ENCODE measurements at regions not wholly inside any gene's neighbourhood (a gene's known extent, or its start where the extent isn't known, plus 50 kb on each side); places are given as distances from the start of the nearest gene placed in this dataset.
A peak's percentile ranks its signal among the peaks of the same experiment; 100 is the strongest.

DNA sequence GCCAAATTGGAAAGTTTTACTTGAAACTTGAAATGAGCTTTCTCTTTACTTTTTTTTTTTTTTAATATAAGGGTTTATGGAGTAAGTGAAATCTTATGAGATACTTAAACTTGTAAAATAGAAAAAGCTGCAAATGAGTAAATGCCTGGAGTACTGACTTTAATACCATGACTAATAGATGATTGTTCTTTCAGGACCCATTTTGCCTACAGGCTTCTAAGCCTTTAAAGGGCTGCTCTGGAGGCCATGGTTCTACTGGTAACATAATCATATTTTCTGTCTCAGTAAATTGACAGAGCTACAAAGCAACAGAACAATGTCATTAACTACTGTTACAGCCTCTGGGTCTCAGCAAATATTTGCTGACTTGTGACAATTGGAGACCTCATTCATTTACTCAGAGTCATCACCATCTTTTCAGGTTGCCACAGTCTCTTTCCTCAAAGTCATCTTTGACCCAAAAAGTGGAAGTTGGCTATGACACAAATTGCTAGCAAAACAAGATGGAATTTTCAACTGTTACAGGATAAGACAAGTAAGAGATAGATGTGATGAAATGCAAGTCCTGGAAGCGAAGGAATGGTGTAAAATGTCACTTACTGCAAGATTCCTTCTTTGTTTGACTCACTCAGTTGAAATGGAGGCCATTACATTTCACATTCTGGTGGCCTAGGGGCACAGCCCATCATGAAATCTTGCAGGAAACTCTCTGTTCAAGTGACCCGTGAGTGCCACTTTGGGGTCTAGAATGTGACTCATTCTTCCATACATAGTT lies 132.7 kb downstream of the BTC start:
- Histone ChIP-seq H3K4me1 (peaks cover 0 to 25% (median 0%) of the 10 kb centered on the region in 10 experiments; a peak in 6 of 20 replicates), H3K36me3 (no peaks in the 10 kb centered on the region), H4K20me1 (no peaks in the 10 kb centered on the region), H3K9ac (no peak overlapping the region), H3K27me3 (no peaks in the 10 kb centered on the region), H3K4me2 (peak overlapping the region in 1 of 11 experiments; percentile 18; a peak in 1 of 22 replicates), H3K27ac (no peak overlapping the region), H3K4me3 (no peak overlapping the region), H3K9me3 (replicated peaks in 1 of 11) (no peaks in the 10 kb centered on the region)
- no peak for TF ChIP-seq Cebpa-rat (IDR thresholded peaks at IDR 0.05)

DNA sequence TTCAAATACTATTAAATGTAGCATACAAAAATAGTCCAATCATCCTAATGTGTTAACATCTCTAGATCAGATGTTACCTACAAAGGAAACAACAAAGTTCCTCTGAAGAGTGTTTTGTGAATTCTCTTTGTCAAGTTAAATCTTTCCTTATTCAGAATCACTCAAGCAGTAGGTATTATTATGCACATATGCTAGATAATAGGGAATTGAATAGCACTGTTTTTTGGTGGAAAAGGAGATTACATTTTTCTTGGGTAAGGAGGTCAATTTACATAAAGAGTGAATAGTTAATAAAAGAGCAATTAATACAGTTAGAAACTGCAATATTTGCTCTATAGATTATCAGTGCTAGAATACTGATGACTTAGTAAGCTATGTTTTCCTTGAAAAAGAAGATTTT lies 130.7 kb downstream of the BTC start:
- Histone ChIP-seq H3K9me3 (replicated peaks in 1 of 11) (no peaks in the 10 kb centered on the region), H3K4me1 (peaks cover 0 to 24% (median 0%) of the 10 kb centered on the region in 10 experiments; a peak in 6 of 20 replicates), H3K9ac (no peak overlapping the region), H3K27ac (no peak overlapping the region), H4K20me1 (no peaks in the 10 kb centered on the region), H3K4me2 (no peak overlapping the region), H3K36me3 (no peaks in the 10 kb centered on the region), H3K4me3 (no peak overlapping the region), H3K27me3 (no peaks in the 10 kb centered on the region)
- no peak for TF ChIP-seq Cebpa-rat (IDR thresholded peaks at IDR 0.05)

DNA sequence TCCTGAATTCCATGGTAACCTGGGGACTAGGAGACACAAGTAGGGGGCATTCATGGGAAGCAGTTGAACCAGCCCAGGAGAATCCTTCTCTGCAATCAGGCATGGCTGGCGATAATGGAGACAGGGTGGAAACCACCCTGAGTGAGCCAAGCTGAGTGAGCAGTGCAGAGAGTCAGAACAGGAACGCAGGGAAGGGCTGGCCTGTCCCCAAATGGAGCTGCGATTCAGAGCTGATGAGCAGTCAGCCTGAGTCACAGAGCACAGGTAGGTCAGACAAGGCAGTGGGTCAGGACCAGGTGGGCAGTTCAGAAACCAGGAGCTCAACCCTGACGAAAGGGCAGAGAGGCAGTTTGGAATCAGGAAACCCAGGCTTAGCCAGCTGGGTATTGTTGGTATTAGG lies 129.0 kb downstream of the BTC start:
- Histone ChIP-seq H3K4me1 (peaks cover 0 to 7% (median 0%) of the 10 kb centered on the region in 10 experiments; a peak in 1 of 20 replicates), H3K27me3 (no peaks in the 10 kb centered on the region), H3K9ac (no peak overlapping the region), H3K4me3 (no peak overlapping the region), H3K27ac (no peak overlapping the region), H3K36me3 (no peaks in the 10 kb centered on the region), H4K20me1 (no peaks in the 10 kb centered on the region), H3K9me3 (replicated peaks in 1 of 11) (no peaks in the 10 kb centered on the region), H3K4me2 (no peak overlapping the region)
- TF ChIP-seq Cebpa-rat (IDR thresholded peaks at IDR 0.05), result no peak

DNA sequence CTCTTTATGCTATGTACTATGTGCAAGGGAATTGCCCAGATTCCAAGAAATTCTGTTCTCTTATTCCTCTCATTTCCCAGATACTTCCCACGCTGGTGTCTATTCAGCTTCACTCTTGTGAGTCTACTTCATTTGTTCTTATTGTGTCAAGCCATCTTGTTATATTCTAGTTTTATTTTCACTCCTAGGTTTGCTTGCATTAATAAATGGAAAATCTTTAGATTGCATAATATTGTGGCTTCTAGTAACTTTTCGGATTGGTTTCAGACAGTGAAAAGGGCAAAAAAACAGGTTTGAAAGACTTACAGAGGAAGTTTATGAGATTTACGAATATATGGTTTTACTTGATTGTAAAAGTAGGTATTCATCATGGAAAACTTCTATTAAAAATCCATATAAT lies 128.4 kb downstream of the BTC start:
- no peak overlapping the region for H3K27ac ChIP-seq
- TF ChIP-seq Cebpa-rat (IDR thresholded peaks at IDR 0.05), result no peak
- no peaks in the 10 kb centered on the region for H3K27me3 ChIP-seq
- no peak overlapping the region for H3K4me3 ChIP-seq
- no peaks in the 10 kb centered on the region for H4K20me1 ChIP-seq
- H3K36me3 ChIP-seq, result no peaks in the 10 kb centered on the region
- no peak overlapping the region for H3K9ac ChIP-seq
- peaks cover 0 to 5% (median 0%) of the 10 kb centered on the region in 10 experiments; a peak in 1 of 20 replicates for H3K4me1 ChIP-seq
- no peaks in the 10 kb centered on the region for H3K9me3 ChIP-seq (replicated peaks in 1 of 11)
- no peak overlapping the region for H3K4me2 ChIP-seq

DNA sequence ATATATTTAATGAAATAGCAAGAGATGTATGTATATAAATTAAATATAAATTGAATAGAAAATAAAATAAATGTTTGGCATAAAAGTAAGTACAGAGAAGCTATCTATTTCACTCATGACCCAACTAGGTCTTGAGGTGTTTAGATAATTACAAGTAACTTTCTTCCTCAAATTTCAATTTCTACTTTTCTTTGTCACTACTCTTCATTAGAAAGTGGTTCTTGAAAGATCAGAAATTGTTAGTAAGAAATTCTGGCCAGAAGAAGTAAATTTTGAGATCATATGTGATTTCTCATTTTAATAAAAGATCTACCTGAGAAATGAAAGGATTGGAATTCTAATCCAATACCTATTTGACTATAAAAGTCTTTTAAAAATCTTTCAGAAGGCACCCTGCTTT lies 126.9 kb downstream of the BTC start:
- no peaks in the 10 kb centered on the region for H3K4me1 ChIP-seq
- H3K4me2 ChIP-seq, result no peak overlapping the region

DNA sequence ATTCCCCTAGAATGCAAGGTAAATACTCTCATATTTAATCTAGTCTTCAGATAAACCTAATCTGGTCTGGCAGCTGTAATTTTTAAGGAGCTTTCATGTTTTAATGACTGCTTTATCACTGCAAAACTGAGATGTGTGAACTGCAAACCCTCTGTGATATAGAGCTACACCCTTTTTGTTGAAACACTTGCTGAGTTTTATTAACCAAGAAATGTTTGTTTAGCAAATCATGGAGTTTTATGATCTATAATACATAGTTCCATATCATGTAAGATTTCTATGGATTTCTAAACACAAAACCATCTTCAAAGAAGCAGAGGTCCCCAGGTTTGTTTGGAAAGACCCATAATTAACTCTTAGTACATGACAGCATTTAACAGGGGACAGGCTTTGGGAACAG lies 126.4 kb downstream of the BTC start:
- Histone ChIP-seq H3K4me3 (no peak overlapping the region), H3K27ac (no peak overlapping the region), H3K27me3 (no peaks in the 10 kb centered on the region), H3K4me2 (no peak overlapping the region), H4K20me1 (no peaks in the 10 kb centered on the region), H3K4me1 (no peaks in the 10 kb centered on the region), H3K36me3 (no peaks in the 10 kb centered on the region), H3K9me3 (replicated peaks in 1 of 11) (no peaks in the 10 kb centered on the region), H3K9ac (no peak overlapping the region)
- TF ChIP-seq Cebpa-rat (IDR thresholded peaks at IDR 0.05), result no peak

More for the DNA sequence above, 126.9 kb downstream of the BTC start:
- TF ChIP-seq Cebpa-rat (IDR thresholded peaks at IDR 0.05), result no peak
- Histone ChIP-seq H3K27ac (no peak overlapping the region), H3K27me3 (no peaks in the 10 kb centered on the region), H3K9ac (no peak overlapping the region), H3K9me3 (replicated peaks in 1 of 11) (no peaks in the 10 kb centered on the region), H3K4me3 (no peak overlapping the region), H3K36me3 (no peaks in the 10 kb centered on the region), H4K20me1 (no peaks in the 10 kb centered on the region)

DNA sequence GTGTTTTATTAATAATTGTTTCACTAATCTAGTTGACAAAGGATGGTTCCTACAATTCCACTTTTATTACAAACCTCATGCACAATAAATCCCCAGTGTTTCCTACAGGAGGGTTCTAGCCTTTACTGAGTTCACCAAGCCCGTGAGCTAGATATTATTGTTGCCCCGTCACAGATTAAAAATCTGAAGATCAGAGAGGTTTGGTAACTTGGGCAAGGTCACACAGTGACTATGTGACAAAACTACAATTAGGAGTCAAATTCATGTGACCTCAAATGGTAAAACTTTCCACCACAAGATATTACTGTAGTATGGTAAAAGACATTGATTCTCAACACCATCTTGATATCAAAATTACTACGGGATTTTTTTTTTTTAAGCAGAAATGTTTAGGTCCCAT lies 124.6 kb downstream of the BTC start:
- no peak overlapping the region for H3K9ac ChIP-seq
- H3K4me1 ChIP-seq, result 0 out of 20 replicates have a peak, but pooled peaks cover 0 to 1% (median 0%) of the 10 kb centered on the region in 10 experiments
- no peak overlapping the region for H3K4me2 ChIP-seq
- H4K20me1 ChIP-seq, result no peaks in the 10 kb centered on the region
- no peaks in the 10 kb centered on the region for H3K36me3 ChIP-seq
- TF ChIP-seq Cebpa-rat (IDR thresholded peaks at IDR 0.05), result no peak
- no peaks in the 10 kb centered on the region for H3K27me3 ChIP-seq
- H3K27ac ChIP-seq, result no peak overlapping the region
- no peak overlapping the region for H3K4me3 ChIP-seq
- no peaks in the 10 kb centered on the region for H3K9me3 ChIP-seq (replicated peaks in 1 of 11)

DNA sequence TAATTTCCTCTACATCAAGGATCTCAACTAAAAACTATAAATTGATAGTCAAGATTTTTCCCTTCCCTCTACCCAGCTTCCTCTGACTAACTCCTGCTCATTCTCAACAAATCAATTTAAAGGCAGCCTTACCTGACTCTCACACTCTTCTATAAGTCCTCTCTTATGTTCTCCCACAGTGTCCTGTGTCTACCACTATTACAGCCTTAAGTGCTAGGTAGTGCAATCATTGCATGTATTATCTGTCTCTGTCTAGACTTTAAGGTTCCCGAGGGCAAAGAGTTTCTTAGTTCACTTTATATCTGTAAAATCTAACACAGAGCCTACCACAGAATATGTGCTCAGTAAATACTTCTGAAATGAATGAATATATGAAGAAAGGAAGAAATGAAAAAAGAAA lies 123.7 kb downstream of the BTC start:
- Histone ChIP-seq H3K27me3 (no peaks in the 10 kb centered on the region), H3K9me3 (replicated peaks in 1 of 11) (no peaks in the 10 kb centered on the region), H3K27ac (no peak overlapping the region), H3K36me3 (no peaks in the 10 kb centered on the region), H3K9ac (no peak overlapping the region; a peak in 1 of 22 replicates), H3K4me1 (peaks cover 0 to 5% (median 0%) of the 10 kb centered on the region in 10 experiments; a peak in 1 of 20 replicates), H3K4me2 (no peak overlapping the region), H4K20me1 (no peaks in the 10 kb centered on the region), H3K4me3 (no peak overlapping the region)
- no peak for TF ChIP-seq Cebpa-rat (IDR thresholded peaks at IDR 0.05)

DNA sequence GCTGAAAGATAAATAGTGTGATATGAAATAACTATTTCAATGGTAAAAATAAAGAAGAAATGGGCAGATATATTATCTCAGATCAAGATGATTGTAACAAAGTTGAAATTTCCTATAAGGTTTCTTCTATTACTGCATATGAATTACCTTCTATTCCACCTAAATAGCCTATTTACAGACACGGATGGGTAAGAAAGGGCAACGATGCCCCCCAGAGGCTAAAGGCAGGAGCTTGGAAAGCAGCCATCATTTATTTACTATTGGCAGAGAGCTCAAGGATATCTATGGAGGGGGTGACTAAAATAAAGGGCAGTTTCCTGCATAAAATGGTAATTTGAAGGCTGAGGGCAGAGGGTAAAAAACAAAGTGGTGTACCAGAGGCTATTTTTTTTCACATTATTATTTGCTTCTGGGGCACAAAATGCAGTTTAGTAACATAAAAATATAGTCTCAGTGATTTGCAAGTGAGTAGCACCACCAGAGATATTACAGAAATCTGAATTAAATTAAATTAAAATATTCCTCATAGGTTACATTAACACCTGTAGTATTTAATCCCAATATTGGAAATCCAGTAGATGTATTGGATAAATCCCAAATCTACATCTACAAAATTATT lies 123.1 kb downstream of the BTC start:
- Histone ChIP-seq H3K27me3 (no peaks in the 10 kb centered on the region), H3K4me2 (no peak overlapping the region)

More for the DNA sequence above, 123.1 kb downstream of the BTC start:
- H4K20me1 ChIP-seq, result no peaks in the 10 kb centered on the region
- H3K4me1 ChIP-seq, result peaks cover 0 to 5% (median 0%) of the 10 kb centered on the region in 10 experiments; a peak in 1 of 20 replicates
- no peak overlapping the region; a peak in 1 of 22 replicates for H3K9ac ChIP-seq
- no peak overlapping the region for H3K27ac ChIP-seq
- no peak for TF ChIP-seq Cebpa-rat (IDR thresholded peaks at IDR 0.05)
- H3K9me3 ChIP-seq (replicated peaks in 1 of 11), result no peaks in the 10 kb centered on the region
- H3K4me3 ChIP-seq, result no peak overlapping the region
- no peaks in the 10 kb centered on the region for H3K36me3 ChIP-seq

Measured in BLaER1 treated with 17β-estradiol and CSF1 and Interleukin-3, amounts not matched to agents 10 nM and 100 nM (cell line).